Hematopoietic multipotent progenitor cell treated with erythropoietin and hydrocortisone succinate and interleukin-3 and kit ligand, for 8 days (in vitro differentiated cells): ENCODE measurements at regions not wholly inside any gene's neighbourhood (a gene's known extent, or its start where the extent isn't known, plus 50 kb on each side); places are given as distances from the start of the nearest gene placed in this dataset.

Experiments
- DNase-seq: peaks from one replicate; pipeline ENCODE4 v3.0.0-alpha.2; 2015

DNA sequence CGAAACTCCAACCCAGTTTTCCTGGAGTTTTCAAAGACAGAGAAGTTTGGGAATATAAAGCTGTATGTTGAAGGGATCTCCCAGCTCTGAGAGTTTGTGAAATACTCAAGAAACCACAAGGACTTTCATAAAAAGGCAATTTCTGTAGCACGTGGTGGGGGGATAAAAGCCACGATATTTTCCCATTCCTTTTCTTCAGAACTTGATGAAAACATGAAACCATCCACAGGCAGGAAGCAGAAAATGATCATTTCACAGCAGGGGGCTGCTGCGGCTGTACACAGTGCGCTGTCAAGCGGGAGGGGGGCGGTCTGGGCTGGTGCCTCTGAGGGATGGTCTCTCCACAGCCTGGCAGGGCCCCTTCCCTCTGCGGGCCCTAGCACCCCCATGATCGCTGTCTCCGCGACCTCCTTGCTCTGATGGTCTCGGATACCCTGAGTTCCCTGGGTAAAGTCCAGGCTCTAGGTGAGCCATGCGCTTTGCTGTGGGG, 423.2 kb downstream of the MN1 start:
- DNase-seq, result no peak

DNA sequence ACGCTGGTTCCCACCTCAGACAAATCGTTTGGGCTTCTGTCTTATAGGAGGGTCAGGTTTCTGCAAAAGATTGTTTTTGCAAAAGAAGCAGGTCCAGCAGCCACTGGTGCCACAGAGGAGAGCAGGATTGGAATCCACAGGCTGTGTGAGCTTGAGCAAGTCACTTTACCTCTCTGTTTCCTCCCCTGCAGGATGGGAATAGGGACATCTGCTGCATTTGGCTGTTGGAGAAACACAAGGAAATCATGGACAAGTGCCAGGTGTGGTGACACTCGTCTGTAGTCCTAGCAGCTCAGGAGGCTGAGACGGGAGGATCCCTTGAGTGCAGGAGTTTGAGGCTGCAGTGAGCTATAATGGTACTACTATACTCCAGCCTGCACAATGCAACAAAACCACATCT, 422.6 kb downstream of the MN1 start:
- no peak for DNase-seq

DNA sequence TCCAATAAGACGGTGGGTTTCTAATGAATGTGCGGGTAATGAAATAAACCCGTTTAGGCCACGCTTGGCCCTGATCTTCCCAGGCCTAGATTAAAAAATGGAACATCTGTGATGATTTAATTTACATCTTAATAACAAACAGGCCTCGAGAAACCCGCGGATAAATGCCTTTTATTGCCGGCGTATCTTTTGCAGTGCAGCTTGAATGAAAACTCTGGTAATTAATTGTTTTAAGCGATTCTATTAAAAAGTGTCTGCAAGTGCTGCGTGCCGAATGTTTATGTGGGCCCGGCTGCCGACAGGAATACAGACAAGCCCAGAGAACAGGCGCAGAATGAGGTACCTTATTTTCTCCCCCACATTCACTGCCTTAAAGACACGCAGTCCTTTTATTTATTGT, 420.7 kb downstream of the MN1 start:
- no peak for DNase-seq

DNA sequence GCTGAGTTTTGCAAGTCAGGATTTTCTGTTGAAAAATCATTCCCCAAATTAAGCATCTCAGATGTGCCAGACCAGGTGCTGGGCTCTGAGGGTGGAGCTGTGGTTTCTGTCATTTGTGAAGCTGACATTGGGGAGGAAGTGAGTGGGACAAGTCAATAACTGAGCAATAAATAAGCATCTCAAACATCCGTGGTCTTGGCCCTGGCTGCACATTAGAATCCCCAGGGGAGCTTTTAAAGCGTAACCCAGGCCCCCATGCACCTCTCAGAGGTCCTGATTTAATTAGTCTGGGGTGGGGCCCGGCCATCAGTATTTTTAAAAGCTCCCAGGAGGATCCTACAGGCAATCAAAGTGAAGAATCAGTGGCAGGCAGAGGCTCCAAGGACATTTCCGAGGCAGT, 420.0 kb downstream of the MN1 start:
- DNase-seq, result no peak

DNA sequence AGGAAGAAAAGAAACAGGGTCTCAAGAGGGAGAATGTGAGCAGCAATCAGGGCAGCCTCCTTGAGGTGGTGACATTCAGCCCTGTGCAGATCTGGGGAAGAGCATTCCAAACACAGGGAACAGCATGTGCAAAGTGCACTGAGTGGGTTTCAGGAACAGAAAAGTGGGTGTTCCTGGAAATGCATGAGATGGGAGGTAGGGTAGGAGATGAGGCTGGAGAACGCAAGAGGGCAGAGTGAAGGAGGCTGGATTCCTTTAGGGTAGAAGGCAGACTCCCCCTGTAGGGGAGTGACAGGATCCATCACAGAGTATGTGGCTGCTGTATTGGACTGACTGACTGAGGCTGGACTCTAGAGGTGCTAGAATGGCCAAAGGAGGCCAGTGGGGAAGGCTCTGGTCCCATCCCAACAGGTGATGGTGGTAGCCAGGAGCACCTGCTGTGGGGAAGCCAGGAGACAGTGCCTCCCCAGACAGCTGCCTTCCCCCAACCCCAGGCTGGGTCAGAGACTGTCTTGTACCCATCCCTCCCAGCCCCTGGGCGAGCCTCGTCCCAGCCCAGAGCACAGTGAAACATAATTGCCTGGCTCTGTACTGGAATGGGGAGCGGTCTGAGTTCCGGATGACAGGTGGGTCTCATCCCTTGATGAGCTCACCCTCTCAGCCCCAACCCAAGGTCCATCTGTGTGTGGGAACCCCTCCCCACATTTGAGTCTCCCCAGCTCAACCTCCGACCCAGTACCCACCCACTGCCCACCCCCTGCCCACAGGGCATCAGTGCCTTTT, 419.4 kb downstream of the MN1 start:
- no peak for DNase-seq

DNA sequence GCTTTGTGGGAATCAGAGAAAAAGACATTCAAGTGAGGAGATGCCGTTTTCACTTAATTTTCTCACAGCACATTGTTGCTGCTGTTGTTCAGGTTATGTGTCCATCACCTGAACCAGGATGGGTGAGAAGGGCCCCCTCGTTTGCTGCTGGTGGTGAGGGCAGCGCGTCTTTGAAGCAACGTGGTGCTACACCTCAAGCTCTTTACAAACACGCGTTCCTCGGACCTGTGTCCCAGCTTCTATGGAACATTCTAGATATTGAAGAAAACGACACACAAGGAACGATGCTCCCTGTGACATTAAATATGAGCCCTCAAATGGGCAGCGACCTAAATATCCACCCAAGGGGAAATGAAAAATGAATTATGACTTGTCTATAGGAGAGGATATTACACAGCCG, 418.6 kb downstream of the MN1 start:
- no peak for DNase-seq

DNA sequence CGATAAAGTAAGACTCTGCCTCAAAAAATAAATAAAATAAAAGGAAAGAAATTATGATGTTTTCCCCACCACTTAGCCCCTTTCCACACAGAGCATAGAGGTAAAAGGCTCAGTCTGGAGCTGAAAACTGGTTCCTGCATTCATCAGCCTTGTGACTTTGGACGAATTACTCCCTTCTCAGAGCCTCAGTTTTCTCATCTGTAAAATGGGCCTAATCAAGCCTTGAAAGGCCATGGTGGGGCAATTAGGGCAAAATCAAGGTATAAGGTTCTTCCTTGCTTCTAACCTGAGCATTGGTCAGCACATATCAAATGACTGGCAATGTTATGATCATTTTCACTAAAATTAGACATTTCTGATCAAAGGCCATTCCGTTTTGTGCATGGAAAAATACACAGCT, 417.7 kb downstream of the MN1 start:
- no peak for DNase-seq

DNA sequence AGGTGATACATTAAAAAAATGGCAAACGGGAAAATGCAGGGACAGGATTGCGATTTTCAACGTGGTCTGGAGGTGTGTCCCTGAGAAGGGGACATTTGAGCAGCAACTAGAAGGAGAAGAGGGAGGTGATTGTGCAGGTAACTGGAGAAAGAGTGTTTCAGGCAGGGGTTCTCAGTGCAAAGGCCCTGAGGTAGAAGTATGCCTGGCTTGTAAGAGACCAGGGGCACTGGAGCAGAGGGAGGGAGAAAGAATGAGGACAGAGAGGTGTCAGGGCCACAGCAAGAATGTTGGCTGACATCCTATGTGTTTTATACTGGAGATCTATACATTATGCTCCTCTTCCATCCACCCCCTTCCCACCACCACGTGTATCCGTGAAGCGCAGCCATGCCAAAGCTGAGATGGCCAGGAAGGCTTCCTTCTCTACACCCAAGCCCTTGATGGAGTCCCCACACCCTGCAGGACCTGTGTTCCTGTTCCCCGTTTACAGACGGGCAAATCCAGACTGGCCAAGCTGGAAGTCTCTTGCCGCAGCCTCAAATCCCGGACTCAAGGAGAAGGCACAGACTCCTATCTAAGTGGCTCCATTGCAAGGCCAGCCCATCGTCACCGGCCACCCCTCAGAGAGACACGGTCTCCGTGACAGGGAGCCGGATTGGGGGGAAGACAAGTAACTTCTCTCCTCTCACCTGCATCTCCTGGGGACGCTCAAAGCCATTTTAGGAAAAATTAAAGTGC, 416.1 kb downstream of the MN1 start:
- no peak for DNase-seq

DNA sequence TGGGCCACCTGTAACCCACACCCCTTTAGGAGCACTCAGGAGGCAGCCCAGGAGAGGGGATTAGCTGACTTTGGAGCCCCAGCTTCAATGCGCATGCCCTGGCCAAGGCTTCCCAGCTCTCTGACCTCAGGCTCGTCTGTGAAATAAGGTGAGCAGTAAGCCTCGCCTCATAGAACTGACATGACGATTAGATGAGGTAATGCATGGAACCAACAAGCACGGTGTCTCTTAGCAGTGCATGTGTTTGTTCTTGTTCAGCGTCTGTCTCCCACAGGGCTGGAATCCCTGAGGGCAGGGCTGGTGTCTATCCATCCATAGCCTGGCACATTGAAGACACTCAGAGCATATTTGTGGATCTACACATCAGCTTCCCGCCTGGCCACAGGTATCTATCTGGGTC, 415.4 kb downstream of the MN1 start:
- no peak for DNase-seq

DNA sequence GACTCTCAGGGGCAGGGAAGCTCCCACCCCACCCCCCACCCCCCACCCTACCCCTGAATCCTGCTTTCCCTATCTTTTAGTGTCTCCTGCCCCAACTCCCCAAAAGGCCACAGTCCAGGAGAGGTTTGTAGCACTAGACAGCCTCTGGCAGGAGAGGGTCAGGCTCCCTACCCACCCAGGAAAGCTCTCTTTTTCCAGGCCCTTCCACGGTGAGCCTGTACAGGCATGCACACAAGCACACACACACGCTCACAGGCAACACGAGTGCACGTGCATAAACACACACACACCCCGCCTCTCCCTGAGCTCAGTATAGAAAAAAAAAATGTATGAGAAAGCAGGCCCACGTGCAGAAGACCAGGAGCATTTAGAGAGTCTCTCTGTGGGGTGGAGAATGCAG, 414.0 kb downstream of the MN1 start:
- DNase-seq, result no peak

DNA sequence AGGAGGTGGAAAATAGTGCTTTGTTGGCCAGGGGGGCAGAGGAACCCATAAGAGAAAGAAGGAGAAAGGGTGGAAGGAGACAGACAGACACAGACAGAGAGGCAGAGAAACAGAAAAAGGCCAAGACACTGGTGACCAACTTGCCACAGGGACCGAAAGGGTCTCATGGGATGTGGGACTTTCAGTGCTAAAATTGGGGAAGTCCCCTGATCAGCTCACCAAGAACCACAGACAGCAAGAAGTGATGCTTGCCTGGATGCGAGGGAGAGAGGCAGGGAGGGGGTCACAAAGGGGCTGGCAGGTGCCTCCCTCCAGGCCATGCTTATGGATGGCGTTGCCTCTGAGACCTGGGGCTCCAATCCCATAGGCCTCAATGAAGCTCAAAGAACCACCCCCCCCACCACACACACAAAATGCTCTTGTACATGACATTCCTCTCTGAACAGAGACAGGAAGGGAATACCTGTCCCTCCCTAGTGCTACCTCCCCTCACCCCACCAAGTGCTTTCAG, 413.4 kb downstream of the MN1 start:
- no peak for DNase-seq

DNA sequence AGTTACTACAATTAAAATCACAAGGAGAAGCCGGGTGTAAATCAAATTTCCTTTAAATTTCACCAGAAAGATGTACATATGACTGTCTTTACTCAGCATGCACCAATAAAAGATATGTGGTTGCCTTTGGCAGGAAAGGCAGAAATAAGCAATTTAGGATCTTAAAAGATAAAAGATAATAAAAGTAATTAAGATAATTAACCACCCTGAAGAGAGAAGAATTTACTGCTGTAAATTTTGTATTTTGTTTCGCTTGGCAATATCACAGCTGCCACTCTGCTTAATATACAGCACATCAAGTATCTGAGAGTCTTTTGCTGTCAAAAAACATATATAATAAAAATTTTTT, 411.9 kb downstream of the MN1 start:
- DNase-seq, result no peak

DNA sequence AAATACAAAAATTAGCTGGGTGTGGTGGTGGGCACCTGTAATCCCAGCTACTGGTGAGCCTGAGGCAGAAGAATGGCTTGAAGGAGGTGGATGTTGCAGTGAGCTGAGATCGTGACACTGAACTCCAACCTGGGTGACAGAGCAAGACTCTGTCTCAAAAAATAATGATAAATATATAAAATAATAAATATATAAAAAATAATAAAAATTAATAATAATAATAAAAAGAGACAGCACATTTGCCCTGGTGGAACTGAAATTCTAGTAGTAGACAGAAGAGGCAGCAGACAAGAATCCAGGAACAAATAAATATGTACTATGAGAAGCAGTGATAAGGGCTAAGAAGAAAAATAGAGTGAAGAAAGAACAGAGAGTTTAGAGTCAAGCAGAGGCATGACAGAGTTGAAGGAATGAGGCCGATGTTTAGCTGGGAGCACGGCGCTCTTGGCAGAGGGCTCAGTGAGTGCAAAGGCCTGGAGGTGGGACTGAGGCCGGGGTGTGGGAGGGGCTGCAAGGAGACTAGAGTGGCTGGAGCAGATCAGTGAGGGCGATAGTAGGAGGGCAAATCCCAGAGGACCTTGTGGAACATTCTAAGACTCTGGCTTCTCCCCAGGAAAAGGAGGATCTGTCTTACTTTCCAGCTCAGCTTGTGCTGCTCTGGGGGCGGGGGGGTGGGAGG, 410.3 kb downstream of the MN1 start:
- DNase-seq, result no peak

DNA sequence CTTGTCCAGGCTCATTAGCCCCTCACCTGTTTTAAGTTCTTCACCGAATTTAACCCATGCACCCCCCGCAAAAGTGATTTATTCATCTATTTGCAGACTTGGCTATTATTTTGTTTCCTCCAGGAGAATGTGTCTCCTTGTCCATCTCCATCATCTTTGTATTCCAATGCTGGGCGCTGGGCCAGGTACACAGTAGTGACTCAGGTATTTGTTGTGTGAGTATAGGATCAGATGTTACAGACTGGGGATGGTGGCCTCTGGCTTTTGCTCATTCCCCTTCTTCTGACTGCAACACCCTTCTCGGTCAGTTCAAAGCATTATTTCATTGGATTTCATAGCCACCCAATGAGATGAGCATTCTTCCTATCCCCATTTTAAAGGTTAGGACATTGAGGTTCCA, 408.2 kb downstream of the MN1 start:
- no peak for DNase-seq

DNA sequence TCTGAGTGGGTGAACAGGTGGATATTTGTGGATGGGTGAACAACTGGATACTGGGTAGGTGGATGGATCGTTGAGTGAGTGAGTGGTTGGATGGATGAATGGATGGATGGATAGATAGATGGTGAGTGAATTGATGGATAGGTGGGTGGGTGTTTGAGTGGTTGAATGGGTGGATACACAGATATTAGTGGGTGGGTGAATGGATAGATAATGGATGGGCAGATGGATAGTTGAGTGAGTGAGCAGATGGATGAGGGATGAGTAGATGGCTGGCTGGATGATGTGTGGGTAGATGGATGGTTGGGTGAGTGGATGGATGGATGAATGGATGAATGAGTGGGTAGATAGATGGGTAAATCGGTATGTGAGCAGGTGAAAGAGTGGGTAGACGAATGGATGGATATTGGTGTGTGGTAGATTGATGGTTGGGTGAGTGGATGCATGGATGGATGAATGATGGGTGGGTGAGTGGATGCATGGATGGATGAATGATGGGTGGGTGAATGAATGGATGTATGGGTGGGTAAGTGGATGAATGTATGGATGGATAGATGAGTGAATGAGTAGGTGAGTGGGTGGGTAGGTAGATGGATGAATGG, 406.7 kb downstream of the MN1 start:
- no peak for DNase-seq

DNA sequence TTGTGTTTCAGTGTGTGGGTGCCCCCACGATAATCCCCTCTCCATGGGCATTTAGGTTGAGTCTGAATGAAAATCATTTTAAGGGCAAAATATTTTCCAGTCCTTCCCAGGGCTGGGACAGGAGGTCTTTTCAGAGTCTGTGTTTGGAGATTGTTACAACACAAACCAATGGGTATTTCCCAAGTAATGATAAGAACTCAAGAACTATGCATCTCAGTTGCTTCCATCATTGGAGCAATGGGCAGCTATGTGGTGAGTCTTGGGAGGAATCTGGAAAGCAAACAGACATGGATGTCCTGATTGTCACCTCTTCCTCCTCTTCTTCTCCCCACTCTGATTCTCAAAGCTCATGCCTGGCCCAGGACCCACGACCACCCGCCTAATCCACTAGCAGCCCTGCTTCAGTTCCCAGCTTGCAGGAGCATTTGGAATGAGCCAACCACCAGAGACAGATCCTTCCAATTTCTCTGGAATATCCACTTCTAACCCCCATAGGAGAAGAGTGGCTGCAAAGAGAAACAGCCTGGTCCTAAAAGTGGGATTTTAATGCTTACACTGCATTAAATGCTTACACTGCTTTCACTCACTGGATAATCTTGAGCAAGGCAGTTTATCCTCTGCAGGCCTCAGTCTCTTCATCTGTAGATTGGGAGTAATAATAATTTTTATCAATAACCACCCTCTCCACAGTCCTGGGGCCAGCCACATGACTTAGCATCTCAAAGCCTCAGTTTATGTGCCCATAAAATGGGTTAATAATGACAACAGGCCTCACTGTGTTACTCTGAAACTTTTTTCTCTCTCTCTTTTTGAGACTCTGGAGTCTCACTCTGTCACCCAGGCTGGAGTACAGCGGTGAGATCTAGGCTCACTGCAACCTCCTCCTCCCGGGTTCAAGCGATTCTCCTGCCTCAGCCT, 404.3 kb downstream of the MN1 start:
- no peak for DNase-seq

DNA sequence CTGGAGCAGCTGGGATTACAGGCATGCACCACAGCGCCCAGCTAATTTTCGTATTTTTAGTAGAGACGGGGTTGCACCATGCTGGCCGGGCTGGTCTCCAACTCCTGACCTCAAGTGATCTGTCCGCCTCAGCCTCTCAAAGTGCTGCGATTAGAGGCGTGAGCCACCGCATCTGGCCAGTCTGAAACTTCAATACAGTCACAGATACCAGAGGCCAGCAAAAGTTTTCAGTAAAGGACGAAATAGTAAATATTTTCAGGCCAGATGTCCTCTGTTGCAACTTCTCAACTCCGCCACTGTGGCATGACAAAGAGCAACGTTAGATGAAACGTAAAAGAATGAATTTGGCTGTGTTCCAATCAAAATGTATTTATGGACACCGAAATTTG, 403.6 kb downstream of the MN1 start:
- DNase-seq, result no peak

DNA sequence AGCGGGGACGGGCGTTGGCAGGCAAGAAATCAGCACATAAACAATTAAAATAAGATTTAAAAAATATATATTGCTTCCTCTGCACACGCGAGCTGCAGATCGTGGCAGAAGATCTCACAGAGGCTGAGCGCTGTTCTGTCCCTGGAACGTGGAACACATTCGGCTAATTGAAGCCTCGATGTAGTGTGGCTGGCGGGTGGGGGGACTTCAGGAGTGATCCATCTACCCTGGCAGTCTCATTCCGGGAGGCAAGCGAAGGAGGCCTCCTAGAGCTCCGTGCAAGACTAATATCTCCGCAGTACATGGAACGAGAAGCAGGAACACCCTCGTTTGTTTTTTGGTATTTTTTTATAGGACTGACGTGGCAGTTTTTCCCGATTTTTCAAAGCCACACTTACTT, 402.4 kb downstream of the MN1 start:
- no peak for DNase-seq

DNA sequence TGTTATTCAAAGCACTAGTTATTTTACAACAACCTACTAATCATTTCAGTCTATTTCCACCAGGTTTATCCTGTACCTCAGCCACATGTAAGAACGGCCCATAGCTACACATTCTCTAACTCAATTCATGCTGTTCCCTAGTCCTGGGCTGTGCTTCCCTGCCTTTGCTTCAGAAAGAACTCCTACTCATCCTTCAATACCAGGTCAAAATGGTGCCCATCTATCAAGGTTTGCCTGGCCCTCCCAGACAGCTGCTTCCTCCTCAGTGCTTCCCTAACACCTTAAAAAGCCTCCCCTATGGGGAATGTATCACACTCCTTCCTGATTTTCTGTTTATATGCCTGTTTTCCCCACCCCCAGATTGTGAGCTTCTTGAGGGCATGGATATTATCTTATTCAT, 400.7 kb downstream of the MN1 start:
- DNase-seq, result no peak

DNA sequence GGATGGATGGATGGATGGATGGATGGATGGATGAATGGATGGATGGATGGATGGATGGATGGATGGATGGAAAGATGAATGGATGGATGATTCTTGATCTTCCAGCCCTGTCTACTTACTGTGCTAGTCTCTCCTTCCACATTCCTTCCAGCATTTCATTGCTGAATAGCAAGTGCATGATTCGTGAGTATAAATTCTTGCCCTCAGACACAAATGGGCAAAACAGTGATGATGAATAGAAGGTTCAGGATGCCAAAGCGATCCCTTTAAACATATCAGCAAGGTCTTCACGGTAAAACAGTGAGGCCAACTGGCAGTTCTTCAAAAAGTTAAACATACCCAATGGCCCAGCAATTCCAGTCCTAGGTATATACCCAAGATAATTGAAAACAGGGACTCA, 400.2 kb downstream of the MN1 start:
- no peak for DNase-seq

DNA sequence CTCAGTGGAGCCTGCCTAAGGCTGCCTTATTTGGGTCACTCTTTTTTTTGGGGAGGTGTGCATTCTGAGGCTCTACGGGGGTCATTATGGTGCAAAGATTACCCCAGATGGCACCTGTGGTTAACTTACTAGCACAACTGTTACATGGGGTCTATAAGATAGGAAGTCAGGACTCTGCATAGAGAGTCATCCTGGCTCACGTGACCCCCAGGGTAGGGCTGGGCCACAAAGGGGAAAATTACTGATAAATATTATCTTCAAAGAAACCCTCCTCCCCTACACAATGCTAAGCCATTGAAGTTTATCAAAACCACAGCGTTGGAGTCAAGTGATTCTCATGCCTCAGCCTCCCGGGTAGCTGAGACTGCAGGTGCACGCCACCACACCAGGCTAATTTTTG, 397.1 kb downstream of the MN1 start:
- peak; percentile 50 for DNase-seq

DNA sequence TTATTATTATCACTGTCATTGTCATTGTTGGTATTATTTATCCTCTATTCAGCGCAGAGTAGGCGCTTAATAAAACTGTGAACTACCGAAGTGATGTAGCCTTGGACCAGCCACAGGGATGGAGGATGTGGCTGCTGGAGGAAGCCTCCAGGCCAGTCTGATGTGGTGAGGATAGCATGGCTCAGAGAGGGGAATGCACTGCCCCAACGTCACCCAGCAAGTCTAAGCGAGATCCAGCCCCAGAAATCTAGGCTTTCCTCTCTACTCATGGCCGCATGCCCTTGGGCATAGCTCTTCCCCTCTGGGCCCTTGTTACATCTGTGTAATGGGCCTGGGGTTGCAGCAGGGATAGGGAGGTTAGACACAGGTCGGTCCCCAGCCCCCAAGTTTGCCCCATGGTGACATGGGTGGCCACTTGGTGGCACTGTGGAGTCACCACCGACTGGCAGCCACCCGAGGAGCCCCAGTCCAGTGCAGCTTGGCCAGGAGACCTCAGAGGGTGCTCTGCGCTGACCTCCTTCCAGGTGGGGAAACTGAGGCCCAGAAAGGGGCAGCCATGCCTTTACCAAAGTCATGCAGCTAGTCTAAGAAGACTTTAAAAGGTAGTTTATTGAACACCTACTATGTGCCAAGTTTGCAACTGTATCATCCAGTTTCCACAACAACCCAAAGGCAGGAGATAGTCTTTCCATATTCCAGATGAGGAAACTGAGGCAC, 395.7 kb downstream of the MN1 start:
- DNase-seq, result peak; percentile 44
